GM21529 (cell line): ENCODE measurements at regions not wholly inside any gene's neighbourhood (a gene's known extent, or its start where the extent isn't known, plus 50 kb on each side); places are given as distances from the start of the nearest gene placed in this dataset.
"Not testable (repeated sequence)": the region's sequence is repeated elsewhere in the genome, so short reads cannot be mapped to it uniquely, and the experiment has no call there.

Experiments used
- ATAC-seq: cut with Tn5 transposase; IDR thresholded peaks from one replicate; pipeline ENCODE4 v1.9.1; 2021; ENCODE audit not compliant: unreplicated experiment

DNA sequence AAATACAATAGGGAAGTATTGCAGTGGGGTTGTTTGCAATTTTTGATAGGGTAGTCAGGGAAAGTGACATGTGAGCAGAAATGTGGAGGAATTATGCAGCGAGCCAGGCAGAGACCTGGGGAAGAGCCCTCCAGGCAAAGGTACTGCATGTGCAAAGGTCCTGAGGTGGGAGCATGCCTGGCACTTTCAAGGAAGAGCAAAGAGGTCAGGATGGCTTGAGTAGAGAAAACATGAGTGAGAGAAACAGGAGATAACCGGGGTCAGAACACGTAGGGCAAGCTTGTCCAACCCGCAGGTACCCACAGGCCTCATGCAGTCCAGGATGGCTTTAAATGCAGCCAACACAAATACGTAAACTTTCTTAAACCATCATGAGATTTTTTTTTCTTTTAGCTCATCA, 71.0 kb downstream of the COQ2 start:
- ATAC-seq: no peak

- peak; percentile 87 for ATAC-seq
These were observed 72.4 kb downstream of the COQ2 start for GRCh38 chr4:83212041-83212851.

DNA sequence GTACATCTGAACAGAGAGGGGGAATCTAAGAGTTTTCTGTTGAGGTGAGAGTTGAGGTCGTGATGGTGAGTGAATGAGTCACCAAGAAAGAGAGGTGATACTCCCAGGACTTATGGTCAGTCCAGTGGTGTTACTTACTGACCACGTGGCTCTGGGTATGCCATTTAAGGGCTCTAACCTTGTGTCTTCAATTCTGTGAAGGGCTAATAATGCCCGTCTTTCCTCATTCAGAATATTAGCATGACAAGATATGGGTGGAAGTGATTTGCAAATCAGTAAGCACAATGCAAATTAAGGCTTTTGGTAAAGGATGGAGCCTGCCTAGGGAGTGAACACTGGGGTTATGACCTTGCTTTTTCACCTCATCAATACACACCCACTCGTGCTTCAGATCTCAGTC, 75.2 kb downstream of the COQ2 start:
- no peak for ATAC-seq

- ATAC-seq: no peak
These were observed 75.9 kb downstream of the COQ2 start for GRCh38 chr4:83208371-83209365.

DNA sequence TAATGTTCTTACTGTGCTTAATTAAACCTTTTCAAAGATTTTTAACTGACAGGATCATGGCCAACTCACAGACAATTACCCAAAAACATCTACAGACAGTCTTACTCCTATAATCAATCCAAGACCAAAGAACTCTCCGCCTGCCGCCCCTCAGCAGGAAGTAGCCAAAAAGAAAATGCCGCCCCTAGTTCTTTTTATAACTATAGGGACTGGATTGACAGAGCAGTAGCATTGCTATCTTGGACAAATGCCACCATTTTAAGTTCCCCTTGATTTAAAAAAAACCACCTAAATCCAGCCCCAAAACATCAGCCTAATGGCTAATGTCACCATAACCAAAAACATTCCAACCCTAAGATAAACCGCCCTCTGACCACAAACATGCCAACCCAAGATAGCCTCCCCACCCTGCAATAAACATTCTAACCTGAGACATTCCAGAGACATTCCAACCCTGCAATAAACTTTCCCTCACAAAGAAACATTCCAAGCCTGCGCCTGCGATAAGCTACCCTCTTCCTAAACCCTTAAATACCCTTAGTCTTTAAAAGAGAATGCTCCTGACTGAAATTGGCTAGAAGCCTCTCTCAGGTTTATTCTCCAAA, 77.0 kb downstream of the COQ2 start:
- ATAC-seq: no peak

DNA sequence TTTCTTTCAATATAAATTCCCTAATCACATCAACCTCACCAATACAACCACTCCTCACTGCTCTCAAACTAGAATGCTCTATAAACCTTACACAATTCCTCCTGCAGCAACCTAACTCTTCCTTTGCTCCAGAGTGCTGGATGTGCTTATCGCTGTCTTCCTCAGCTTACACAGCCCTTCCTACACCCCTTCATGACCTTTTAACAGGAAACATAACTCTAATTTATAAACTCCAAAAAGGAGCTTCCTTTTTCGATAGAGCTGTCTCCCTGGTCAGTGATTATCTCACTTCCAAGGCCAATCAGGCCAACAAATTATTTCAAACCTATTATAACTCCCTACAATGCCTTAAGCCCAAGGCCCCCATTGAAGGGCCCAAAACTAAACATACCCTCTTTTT, 78.8 kb downstream of the COQ2 start:
- ATAC-seq: no peak

- no peak for ATAC-seq
These were observed 79.9 kb downstream of the COQ2 start for GRCh38 chr4:83204731-83205130.

- no peak for ATAC-seq
These were observed 82.8 kb downstream of the COQ2 start for GRCh38 chr4:83201761-83202160.

DNA sequence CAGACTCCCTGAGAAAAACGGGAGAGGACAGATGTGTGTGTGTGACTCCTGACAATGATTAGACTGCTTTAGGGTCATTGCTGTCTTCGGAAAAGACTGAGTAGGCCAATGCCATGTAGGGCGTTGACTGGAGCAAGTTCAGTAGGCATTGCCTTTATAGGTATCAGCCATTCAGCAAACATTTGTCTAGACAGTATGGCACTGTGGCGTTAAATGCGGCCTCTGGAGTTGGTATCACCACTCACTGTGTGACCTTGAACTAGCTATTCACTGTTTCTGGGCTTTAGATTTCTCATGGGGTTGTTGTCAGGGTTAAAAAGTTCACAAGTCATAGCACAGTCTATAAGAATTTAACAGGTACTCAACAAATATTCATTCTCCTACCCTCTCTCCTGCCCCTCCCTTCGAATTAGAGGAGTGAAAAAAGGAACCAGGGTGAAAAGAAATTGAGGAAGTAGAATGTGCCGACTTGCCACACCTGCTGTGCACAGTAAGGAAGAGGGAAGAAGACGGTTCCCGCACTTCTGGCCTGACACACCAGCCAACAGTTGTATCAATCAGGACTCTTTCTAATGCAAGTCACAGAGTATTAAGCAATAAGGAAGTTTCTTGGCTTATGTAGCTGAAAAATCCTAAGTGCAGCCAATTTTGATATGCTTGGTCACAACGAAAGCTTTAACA, 83.2 kb upstream of the PLAC8 start:
- no peak for ATAC-seq

DNA sequence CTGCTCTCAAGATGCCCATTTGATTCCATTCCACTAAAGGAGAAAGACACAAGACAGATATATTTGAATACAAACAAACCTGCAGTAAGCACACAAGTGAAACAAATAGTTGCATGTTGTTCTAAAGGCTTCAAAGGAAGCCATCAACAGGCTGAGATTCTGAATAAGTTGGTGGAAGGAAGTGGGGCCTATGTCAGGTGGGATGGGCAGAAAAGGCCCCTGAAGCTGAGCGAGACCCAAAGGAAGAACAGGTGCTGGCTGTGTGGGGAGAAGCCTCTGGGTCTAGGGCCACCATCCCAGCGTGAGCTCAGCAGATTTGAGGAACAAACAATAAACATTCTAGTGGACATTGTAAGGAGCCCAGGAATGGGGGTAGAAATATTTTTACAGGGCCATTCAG, 82.4 kb upstream of the PLAC8 start:
- no peak for ATAC-seq

GRCh38 chr4:83195269-83195668, 80.7 kb upstream of the PLAC8 start:
- ATAC-seq: no peak

GRCh38 chr4:83194588-83194987, 80.1 kb upstream of the PLAC8 start:
- ATAC-seq: not testable (repeated sequence)

- no peak for ATAC-seq
These were observed 78.1 kb upstream of the PLAC8 start for GRCh38 chr4:83192634-83193033.

DNA sequence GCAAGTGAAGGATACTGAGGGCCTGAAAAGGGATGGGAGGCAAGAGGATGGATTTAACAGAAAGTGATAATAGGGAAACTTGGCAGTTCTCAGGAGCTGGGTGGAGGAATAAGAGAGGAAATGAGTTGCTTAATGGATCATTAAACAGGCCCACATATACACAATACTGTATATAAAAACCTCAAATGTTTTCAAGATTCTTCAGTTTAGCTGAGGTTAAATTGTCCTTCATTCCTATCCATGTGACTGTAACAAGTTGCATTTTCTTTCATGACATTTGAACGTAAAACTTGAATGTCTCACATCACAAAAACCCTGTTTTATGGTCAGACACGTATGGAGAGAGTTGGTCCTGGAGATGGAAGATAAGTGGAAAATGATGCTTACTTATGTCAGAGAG, 76.5 kb upstream of the PLAC8 start:
- no peak for ATAC-seq

DNA sequence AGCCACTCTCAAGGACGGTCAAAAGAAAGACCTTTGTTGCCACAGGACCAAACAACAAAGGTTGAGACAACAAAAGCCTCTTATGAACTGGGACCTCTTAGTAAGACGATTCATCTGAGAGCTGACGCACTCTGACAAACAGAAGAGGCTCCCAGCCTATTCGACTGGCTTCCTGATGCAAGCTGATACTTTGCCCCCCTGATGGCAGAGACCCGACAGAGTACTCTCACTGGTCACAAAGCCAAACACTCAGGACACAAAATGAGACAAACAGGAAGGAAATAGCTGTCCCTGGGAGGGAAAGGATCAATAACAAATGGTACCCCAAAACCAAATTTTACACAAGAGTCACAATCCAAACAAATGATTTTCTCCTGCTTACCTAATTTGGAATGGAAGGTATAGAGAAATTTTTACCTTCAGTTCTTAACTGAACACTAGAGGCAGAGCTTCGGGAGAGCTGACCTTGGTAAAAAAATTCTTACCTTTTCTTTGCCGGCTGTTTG, 75.2 kb upstream of the PLAC8 start:
- ATAC-seq: no peak

DNA sequence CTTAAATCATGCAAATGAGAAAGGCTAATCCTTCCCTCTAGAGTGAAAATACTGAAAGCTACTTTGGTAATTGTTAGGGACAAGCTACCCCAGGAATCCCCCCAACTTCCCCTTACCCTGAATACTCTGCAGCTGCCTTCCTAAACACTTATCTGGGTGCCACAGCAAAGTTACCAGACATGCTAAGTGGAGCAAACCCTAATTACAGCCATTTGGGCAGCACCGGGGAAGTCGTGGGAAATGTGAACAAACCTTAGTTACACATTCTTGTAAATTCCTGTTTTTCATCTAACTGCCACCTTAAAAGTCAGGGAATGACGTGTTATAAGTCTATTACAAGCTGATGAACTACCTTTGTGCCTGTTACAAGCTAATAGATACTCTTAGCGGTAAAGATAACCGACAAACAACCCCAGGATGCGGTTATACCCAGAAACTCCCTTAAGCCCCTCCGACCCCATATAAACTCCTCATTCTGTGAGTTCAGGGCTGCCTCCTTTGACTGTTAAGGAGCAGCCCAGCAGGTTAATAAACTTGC, 66.0 kb upstream of the PLAC8 start:
- peak; percentile 53 for ATAC-seq

DNA sequence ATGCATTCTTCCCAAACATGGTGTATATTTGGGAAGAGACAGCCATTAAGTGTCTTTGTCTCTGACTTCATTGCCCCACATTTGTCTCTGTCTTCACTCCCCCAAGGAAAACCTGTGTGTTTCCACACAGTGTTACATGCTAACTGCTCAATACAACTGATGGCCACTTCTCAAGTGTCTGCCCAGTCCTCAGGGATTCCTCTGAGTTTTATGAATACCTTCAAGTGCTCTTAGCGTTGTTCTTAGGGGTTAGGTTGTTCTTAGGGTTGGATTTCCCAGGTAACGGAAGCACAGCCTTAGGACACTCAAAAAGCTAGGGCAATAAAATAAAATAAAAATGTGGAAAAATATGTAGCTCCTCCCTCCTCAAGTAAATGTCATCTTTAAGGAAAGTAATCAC, 64.7 kb upstream of the PLAC8 start:
- ATAC-seq: no peak

DNA sequence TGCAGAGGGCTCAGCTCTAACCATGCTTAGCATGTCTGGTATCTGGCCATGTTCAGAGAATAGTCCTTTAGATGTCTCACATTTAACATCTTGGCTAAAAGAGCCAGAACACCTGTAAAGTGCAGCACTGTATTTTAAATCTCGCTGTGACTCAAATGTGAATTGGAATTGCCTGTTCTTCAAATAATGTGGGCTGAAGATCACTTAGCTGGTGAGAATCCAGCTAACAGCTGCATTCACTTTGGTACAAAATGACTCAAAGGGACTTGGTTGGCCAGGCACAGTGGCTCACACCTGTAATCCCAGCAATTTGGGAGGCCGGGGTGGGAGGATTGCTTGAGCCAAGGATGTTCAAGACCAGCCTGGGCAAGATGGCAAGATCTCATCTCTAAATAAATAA, 63.5 kb upstream of the PLAC8 start:
- peak; percentile 43 for ATAC-seq

- no peak for ATAC-seq
These were observed 62.7 kb upstream of the PLAC8 start for GRCh38 chr4:83177182-83177581.

- peak; percentile 72 for ATAC-seq
These were observed 60.4 kb upstream of the PLAC8 start for GRCh38 chr4:83174844-83175414.
